ENCODE measurements at regions not wholly inside any gene's neighbourhood (a gene's known extent, or its start where the extent isn't known, plus 50 kb on each side); places are given as distances from the start of the nearest gene placed in this dataset.
"Not testable (repeated sequence)": the region's sequence is repeated elsewhere in the genome, so short reads cannot be mapped to it uniquely, and the experiment has no call there.

DNA sequence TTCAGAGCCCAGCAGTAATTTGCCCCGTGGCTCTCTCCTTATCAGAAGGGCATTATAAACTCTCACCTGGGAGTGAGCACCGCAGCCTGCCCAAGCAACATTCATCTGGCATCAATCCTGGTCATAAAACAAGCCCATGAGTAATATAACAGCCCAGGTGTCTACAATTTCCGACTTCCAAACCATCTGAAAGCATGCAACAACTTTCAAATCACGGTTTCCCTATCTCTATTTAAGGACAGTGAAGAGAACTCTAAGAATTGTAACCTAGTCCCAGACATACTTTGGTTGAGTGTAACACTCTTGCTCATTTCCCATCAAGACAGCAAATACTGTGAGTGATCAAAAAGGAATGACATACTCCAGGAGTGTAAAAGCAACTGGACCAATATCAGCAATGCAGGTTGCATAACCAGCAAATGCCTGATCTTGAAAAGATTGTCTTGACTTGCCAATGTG is 487.4 kb upstream of the SOX9 start:
- peak; percentile 85 for DNase-seq (ENCODE audit: low read depth)

DNA sequence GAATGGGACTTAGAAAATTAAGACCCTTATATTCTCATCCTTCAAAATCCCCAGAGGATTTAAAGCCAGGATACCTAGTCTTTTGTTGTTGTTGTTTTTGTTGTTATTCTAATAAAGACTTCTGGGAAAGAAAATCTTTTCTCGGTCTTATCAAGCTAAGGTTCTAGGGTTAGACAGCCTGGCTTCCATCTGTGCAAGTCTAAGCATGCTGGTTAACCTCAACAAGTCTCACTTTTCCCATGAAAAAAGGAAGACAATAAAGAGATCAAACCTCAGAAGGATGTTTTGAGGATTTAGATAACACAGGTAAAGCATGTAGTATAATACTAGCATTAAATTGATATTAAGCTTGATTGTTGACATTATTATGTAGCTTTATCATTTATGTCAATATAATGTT is 486.4 kb upstream of the SOX9 start:
- no peak for DNase-seq (ENCODE audit: low read depth)

DNA sequence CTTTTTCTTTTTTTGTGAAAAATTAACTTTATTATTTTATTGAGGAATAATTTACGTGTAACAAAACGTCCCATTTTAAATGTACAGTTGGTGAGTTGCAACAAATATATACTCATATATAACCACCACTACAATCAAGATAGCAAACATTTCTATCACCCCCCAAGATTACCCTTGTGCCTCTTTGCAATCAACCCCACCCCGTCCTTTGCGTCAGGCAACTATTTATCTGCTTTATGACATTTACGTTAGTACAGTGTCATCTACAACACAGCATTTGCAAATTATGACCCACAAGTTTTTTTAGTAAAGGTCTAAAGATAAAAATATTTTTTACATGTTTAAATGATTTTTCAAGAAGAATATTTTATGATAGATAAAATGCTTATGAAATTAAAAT is 485.6 kb upstream of the SOX9 start:
- DNase-seq (ENCODE audit: low read depth), result no peak

DNA sequence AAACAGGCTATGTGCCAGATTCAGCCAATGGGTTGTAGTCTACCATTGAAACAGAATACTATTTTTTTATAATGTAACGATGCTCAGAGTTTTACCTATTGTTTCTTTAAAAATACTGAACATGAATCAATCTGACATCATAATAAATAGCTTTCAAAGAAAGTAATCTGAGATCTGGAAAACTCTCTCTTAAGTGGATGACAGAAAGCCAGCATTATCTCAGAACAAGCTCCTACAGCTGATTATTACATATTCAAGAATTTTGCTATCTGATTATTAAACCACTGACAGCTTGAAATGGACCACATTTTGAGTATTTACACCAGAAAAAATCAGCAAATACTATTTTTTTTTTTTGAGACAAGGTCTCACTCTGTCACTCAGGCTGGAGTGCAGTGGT is 484.2 kb upstream of the SOX9 start:
- DNase-seq (ENCODE audit: low read depth), result no peak

DNA sequence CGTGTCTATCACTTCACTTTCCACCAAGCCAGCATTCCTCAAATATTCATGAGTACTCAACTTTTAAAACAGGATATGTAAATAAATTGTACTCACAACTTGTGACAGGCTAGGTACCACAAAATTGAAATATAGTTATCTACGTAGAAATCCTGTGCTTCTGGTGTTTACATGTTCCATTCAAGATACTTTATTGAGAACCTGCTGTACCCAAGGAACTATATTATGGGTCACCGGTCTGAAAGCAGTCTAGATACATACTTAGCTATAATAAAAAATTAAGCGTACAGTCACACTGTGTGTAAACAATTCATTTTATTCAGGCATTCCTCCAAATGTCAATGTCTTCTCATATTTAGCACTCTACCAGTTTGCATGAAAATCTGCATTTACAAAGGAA is 482.2 kb upstream of the SOX9 start:
- no peak for DNase-seq (ENCODE audit: low read depth)

DNA sequence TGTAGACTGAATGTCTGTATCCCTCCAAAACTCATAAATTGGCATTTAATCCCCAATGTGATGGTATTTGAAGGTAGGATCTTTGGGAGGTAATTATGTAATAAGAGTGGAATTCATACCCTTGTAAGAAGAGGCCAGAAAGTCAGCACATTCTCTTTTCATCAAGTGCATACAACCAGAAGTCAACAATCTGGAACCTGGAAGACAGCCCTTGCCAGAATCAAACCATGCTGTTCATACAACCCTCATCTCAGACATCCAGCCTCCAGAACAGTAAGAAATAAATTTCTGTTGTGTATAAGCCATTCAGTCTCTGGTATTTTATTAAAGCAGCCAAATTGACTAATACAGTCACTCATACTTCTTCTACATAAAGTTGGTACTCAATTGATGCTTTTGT is 481.0 kb upstream of the SOX9 start:
- no peak for DNase-seq (ENCODE audit: low read depth)

DNA sequence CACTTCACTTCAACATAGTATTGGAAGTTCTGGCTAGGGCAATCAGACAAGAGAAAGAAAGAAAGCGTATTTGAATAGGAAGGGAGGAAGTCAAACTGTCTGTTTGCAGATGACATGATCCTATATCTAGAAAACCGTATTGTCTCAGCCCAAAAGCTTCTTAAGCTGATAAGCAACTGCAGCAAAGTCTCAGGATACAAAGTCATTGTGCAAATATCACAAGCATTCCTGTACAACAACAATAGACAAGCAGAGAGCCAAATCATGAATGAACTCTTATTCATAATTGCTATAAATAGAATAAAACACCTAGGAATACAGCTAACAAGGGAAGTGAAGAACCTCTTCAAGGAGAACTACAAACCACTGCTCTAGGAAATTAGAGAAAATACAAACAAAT is 473.9 kb upstream of the SOX9 start:
- not testable (repeated sequence) for DNase-seq (ENCODE audit: low read depth)

DNA sequence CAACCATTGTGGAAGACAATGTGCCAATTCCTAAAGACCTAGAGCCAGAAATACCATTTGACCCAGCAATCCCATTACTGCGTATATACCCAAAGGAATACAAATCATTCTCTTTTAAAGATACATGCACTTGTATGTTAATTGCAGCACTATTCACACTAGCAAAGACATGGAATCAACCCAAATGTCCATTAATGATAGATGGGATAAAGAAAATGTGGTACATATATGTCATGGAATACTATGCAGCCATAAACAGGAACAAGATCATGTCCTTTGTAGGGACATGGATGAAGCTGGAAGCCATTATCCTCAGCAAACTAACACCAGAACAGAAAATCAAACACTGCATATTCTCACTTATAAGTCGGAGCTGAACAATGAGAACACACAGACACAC is 472.5 kb upstream of the SOX9 start:
- DNase-seq (ENCODE audit: low read depth), result not testable (repeated sequence)

DNA sequence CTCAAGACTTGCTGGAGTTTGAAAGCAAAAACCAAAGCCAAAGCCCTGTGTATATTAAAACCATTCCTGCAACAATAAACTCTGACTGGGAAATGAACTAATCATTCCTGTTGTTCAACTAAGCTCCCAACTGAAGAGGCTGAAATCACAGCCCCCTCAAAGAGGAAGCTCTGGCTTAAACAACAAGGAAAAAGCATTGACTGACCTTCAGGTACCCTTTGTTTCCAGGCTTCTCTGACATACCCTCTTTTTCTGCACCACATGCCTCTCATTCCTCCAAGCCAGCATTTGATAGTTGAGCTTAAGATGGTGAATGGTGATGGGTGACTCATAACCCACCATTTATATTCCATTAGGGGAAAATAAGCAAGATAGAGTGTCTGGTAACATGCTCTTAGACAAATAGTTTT is 470.9 kb upstream of the SOX9 start:
- DNase-seq (ENCODE audit: low read depth), result peak; percentile 40

DNA sequence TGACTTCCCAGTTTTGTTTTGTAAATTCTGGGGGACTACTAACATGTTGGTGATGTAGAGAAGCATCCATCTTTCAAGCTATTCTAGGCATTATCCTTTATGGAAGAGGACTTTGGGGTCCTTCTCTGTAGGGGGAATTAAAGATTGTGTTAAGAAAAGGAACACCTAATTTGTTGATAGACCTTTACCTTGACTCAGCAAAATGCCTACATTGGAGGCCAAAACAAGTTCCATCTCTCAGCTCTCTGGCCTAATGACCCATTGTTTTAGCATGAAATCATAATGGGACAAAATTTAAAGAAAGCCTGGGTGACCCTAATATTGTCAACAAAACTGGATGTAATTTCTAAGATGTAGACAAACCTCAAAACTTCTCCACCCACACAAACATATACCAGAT is 465.3 kb upstream of the SOX9 start:
- no peak for DNase-seq (ENCODE audit: low read depth)

DNA sequence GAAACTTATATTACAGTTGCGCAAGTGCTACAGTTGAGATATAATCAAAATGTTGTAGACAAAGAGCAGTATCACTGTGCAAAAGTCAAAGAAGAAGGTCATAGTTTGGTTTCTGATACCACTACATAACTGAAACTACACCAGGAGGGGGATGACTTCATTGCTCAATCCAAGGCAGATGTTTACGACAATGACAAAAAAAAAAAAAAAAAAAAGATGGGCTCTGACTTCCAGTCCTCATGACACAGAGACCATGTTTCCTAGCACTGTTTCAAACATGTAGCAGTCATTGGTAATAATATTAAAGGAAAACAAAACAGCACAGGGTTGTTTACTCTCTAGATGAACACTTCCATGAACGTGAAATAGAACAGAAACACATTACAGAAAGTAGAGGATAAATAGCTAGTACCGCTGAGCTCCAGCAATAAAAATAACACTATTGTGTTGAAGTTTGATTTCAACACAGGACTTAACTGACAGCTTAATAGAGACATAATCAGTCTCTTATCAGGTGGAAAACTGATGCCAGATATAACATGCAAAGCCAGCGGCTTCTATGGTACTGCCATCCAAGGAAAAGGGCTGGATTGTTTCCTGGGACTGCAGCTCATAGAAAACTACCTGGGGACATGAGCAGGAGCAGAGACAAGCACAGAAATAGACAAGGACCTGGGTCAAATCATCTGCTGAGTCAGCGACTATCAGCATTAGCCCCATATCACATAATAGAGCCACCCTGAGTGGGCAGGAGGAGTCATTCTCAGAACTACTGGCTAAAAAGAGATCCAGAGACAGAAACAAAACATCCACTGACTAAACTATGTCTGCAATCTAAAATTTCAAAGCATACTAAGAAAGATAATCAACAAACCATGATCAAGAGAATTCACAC is 463.6 kb upstream of the SOX9 start:
- peak; percentile 18 for DNase-seq (ENCODE audit: low read depth)

DNA sequence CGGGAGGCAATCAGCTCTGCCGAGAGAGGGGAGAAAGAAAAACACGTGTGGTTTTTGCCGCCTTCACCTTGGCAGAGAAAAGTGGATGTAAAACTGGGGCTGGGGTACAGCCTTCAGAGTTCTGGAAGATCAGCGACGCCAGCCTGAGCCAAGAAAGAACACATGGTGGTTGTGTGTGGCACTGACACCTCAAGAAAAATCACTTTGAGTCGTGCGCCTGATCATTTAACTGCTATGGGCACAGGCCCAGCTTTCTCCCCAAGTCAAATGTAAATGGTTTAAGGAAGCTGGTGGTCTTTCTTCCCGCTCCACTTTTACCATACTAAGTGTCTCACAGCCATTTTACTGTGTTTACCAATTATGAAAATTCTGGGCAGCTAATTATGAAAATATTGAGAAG is 461.8 kb upstream of the SOX9 start:
- DNase-seq (ENCODE audit: low read depth), result no peak

DNA sequence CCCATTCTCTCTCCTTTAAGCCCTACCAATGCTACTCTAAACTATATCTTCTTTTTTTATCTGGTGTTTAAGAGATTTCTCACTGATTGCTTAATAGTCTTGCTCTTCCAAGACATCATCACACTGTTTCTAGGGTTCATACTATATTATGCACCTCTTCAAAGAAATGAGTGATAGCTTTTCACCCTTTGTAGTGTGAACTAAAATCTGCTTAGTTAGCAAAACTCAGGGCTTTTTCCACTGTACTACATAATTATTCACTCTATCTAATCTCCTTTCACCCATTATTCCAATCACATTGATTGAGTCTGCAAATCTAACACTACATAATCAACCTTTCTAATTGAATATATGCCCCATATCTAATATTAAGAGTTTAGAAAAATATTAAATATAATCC is 456.0 kb upstream of the SOX9 start:
- DNase-seq (ENCODE audit: low read depth), result no peak

DNA sequence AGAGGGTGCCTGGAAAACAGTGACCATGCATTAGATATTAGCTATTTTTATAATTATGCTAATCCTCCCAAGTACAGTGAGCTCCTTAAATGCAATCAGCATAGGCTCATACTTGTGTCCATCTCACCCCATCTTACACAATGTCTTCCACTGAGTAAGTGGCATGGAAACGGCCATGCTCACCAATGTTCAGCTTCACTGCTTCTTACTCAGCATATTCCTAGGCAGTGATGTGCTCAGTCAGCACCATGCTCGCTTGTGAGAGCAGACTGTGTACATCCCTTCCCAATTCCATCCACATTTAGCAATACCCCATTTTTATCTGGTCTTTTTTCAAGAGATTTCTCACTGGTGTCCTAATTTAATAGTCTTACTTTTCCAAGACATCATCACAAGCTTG is 454.8 kb upstream of the SOX9 start:
- no peak for DNase-seq (ENCODE audit: low read depth)

DNA sequence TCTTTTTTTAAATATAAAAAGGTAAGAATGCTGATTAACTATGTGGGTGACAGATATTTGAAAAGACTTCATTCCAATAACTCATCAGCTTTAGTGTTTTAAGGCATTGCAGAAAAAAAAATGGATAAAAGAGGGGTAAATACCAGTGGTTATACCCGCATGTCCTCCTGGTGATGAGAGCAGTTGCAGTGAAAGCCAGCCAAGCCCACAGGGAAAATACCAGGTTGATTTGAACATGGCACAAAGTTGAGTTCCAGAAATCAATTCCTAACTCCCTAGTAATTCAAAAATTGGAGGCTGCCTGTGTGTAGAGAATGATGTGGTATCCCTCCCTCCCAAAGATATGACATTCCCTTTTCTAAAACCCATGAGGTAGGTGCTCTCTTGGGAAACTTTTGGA is 453.2 kb upstream of the SOX9 start:
- peak; percentile 14 for DNase-seq (ENCODE audit: low read depth)

DNA sequence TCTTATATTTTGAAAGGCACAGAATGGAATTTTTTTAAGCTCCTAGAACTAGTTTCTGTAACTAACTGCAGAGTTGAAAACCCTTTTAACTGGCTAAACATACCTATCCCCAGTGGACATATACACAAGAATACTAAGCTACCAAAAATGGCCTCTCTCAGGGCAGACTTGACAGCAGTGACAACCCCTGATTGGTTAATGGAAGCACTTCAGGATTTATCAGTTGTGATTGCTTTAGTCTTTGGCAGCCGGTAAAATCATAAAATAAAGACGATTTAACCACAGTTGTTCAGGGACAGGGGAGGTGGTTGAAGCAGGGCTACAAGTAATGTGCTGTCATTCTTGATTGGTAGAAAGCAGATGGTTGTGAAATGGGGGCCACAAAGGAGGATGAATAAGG is 452.0 kb upstream of the SOX9 start:
- DNase-seq (ENCODE audit: low read depth), result no peak

DNA sequence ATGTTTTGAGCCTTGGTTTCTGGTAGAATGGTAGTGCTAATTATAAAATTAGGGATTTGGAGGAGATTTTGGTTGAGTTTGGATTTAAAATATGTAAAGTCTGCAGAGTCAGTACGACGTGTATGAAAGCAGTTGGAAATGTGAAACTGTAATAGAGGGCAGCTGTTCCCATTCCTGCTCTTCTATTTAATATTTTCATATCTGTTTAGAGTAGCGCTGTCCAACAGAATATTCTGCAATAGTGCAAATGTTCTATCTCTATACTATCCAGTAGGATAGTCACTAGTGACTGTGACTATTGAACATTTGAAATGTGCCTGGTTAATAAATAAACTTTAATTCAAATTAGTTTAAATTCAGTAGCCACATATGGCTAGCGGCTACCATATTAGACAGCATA is 443.4 kb upstream of the SOX9 start:
- no peak for DNase-seq (ENCODE audit: low read depth)

DNA sequence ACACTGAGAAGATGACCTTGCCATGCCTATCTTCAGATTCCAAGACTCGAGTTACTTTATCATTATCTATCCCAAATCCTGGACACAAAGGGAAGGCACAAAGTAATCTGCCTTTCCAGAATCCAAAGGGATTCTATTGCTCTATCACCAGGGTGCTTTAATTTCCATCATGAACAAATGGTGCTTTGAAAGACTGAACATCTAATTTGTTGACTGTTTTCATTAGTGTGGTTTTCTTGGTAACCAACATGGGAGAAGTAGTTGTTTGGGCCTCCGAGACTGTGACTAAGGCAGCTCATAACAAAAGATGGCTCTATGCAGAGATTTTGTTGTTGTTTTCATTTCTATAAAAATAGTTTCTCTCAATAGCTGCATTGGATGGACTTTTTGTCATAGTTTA is 441.0 kb upstream of the SOX9 start:
- no peak for DNase-seq (ENCODE audit: low read depth)

DNA sequence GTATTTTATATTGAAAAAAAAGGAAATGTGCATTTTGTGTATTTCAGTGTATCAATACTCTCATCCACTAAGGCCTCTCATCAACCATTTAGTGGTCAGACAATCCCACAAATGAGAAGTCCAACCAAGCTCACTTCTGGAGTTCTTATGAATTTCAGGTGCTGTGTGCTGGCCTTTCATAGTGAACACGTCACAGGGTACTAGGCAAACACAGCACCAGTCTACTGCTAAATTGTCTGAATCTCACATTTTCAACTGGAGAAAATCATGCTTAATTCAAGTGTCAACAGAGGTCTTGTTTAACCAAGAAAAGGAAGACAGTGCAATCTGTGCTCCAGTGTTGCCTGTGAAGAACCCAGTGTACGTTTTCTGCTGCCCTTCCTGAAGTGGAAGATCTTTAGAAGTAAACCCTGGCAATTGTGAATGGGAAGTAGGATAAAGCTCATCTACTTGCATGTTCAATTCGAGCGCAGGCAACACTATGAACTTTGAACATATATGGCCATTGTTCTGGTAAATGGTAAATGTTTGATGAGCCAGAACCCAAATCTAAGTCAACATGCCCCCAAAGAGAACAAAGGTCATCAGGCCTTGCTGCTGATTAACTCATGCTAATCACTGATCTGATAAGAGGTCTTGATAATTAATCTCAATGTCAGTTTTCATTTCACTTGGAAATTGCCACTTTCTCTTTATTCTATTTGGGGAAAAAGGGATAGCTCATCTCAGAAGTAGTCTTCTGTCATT is 439.2 kb upstream of the SOX9 start:
- DNase-seq (ENCODE audit: low read depth), result no peak

DNA sequence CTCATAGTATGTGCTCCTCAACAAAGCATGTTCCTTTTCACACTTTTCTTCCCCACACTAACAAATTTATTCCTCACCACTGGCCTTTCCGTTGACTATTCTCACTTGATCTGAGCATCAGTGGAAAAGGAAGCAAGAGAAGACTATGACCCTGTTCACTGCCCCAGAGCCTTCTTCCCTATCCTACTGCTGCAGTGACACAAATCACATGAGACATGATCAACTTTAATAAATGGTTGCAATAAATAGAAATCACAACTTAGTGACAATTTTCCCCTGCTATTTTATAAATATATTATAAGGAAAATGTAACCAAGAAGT is 438.7 kb upstream of the SOX9 start:
- DNase-seq (ENCODE audit: low read depth), result no peak

DNA sequence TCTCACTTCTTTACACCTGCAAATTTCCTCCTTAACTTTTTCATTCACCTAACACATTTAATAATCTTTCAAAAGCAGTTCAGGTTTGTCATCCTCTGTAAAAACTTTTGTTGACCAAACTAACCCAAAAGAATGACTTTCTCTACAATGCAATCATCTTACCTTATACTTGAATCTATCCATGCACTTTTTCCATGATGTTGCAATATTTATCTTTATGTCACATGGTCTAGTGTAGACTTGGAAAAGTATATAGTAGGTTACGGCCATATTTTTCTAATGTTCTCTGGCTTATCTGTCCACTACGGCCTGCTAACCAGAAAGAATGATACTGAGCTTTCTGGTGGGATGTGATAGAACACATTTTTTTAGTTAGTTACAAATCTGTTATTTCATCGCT is 431.0 kb upstream of the SOX9 start:
- no peak for DNase-seq (ENCODE audit: low read depth)

DNA sequence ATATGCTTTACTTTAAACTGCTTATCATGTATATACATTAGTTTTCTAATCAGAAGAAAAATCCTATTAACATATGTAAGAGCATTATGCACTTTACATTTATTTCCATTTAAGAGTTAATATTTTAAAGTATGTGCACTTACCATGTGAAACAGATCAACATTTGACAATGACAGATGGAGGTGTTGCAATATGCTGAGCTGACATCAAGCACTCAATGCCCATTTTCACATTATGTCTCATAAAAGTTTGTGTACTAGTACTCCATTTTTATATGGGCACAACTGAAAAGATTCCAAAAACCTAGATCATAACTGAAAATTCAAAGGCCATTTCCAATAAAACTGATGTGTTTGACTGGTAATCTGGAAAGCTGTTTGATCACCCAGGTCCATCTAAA is 420.9 kb upstream of the SOX9 start:
- no peak for DNase-seq (ENCODE audit: low read depth)

DNA sequence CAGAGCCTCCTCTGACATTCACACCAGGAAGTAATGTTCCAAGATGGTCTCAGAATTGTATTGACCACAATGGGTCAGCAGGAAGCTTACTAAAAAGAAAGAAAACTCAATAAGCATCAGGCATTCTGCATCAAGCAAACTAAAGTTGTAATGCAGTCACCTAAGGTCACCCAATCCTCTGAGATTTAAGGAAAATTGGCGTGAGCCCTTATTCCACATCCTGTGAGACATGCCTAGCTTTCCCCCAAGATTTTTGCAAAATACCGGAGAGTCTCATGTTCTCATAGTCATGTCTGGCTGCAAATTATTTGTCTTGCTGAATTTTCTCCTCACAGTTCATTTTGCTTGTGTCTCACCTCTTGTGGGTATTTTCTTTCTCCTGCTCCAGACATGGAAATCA is 417.1 kb upstream of the SOX9 start:
- DNase-seq (ENCODE audit: low read depth), result peak; percentile 43

All from RPMI7951 (cell line).